ENCODE measurements at regions not wholly inside any gene's neighbourhood (a gene's known extent, or its start where the extent isn't known, plus 50 kb on each side); places are given as distances from the start of the nearest gene placed in this dataset.

DNA sequence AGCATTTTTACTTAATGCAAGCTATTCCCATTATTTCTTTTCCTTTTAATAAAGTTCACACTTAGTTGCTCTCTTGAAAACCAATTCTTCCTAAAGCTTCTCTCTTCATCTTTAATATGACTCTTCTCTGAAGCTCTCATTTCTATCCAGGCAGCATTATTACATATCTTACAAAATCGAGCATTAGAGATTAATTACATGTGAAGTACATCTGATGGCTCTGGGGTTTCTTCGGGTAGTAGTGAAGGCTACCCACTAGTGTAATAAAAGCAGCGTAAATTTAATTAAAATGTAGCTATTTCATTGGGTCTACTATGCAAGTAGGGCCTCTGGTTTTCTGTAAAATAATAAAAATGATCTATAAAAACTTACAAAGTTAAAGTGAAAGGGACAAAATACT, 513.6 kb upstream of the DPH6 start:
- TF ChIP-seq EZH2phosphoT487 (IDR thresholded peaks at IDR 0.05; ENCODE audit: borderline replicate concordance) (no peak), POLR2AphosphoS5 (IDR thresholded peaks at IDR 0.05; ENCODE audit: low read depth, low read length) (no peak)
- TF ChIP-seq, protein P1, sequence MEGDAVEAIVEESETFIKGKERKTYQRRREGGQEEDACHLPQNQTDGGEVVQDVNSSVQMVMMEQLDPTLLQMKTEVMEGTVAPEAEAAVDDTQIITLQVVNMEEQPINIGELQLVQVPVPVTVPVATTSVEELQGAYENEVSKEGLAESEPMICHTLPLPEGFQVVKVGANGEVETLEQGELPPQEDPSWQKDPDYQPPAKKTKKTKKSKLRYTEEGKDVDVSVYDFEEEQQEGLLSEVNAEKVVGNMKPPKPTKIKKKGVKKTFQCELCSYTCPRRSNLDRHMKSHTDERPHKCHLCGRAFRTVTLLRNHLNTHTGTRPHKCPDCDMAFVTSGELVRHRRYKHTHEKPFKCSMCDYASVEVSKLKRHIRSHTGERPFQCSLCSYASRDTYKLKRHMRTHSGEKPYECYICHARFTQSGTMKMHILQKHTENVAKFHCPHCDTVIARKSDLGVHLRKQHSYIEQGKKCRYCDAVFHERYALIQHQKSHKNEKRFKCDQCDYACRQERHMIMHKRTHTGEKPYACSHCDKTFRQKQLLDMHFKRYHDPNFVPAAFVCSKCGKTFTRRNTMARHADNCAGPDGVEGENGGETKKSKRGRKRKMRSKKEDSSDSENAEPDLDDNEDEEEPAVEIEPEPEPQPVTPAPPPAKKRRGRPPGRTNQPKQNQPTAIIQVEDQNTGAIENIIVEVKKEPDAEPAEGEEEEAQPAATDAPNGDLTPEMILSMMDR (IDR thresholded peaks at IDR 0.05 in 2 of 3, conservative IDR thresholded peaks at IDR 0.05 in 1 of 3; ENCODE audit: borderline replicate concordance in 1 of 3, insufficient read depth in 1 of 3, low read depth in 2 of 3, low read length in 2 of 3): no peak

All from HCT116 (cell line).